H1 (cell line): ENCODE measurements at regions not wholly inside any gene's neighbourhood (a gene's known extent, or its start where the extent isn't known, plus 50 kb on each side); places are given as distances from the start of the nearest gene placed in this dataset.

Source experiments
- JUN ChIP-seq: IDR thresholded peaks from 2 replicates; pipeline ENCODE4 v1.6.1; 2011; ENCODE audit warnings: low read depth, mild to moderate bottlenecking, improper control_type of control experiment, low read length
- TBP ChIP-seq: IDR thresholded peaks from 2 replicates; pipeline ENCODE4 v1.6.1; 2011; ENCODE audit warnings: low read depth, low read length, improper control_type of control experiment
- TEAD4 ChIP-seq: IDR thresholded peaks from 2 replicates; pipeline ENCODE4 v1.6.1; 2012; ENCODE audit warnings: low read depth, low read length, inconsistent platforms, mixed read lengths
- TF ChIP-seq, protein P1 (sequence below): IDR thresholded peaks from 2 replicates; pipeline ENCODE4 v1.6.1; 2011; ENCODE audit warnings: low read depth, mild to moderate bottlenecking, low read length; ENCODE audit not compliant: insufficient read depth
- TF ChIP-seq, protein P2 (sequence below): IDR thresholded peaks from 2 replicates; pipeline ENCODE4 v1.6.1; 2011; ENCODE audit warnings: low read length, improper control_type of control experiment

DNA sequence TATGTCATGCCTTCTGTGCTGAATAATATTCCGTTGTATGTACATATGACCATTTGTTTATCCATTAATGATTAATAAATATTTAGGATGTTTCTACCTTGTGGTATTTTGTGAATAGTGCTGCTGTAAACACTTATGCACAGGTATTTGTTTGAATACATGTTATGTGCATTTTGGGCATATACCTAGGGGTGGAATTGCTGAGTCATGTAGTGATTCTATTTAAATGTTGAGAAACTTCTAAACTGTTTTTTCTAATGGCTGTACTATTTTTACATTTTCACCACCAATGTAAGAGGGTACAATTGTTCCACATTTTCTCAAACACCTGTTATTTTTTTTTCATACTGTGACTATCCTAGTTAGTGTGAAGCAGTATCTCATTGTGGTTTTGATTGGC is 1318.6 kb downstream of the TECRL start:
- TF ChIP-seq TBP (no peak), JUN (no peak), TEAD4 (no peak)
- TF ChIP-seq, protein P1, sequence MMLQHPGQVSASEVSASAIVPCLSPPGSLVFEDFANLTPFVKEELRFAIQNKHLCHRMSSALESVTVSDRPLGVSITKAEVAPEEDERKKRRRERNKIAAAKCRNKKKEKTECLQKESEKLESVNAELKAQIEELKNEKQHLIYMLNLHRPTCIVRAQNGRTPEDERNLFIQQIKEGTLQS = no peak
- TF ChIP-seq, protein P2, sequence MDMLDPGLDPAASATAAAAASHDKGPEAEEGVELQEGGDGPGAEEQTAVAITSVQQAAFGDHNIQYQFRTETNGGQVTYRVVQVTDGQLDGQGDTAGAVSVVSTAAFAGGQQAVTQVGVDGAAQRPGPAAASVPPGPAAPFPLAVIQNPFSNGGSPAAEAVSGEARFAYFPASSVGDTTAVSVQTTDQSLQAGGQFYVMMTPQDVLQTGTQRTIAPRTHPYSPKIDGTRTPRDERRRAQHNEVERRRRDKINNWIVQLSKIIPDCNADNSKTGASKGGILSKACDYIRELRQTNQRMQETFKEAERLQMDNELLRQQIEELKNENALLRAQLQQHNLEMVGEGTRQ = no peak
